Subcutaneous abdominal adipose tissue (tissue), 5 donors: ENCODE measurements at regions not wholly inside any gene's neighbourhood (a gene's known extent, or its start where the extent isn't known, plus 50 kb on each side); places are given as distances from the start of the nearest gene placed in this dataset.

Experiments
- H3K27ac ChIP-seq: one replicate; pipeline ENCODE4 v1.7.0; 2013; ENCODE audit warnings: low read depth, mild to moderate bottlenecking, inconsistent platforms, low read length, moderate library complexity
- H3K27me3 ChIP-seq, 5 donors: one replicate each; pipeline ENCODE4 v1.7.0; 2013; ENCODE audit warnings: low read length in 5 of 5, inconsistent platforms in 1 of 5; ENCODE audit not compliant: control insufficient read depth in 5 of 5, insufficient read depth in 4 of 5
- H3K36me3 ChIP-seq, 5 donors: one replicate each; pipeline ENCODE4 v1.7.0; 2013; ENCODE audit warnings: low read length in 5 of 5; ENCODE audit not compliant: control insufficient read depth in 5 of 5, insufficient read depth in 5 of 5
- H3K4me1 ChIP-seq, 5 donors: one replicate each; pipeline ENCODE4 v1.7.0; 2013; ENCODE audit warnings: low read length in 5 of 5, mild to moderate bottlenecking in 3 of 5, moderate library complexity in 1 of 5; ENCODE audit not compliant: control insufficient read depth in 5 of 5, insufficient read depth in 5 of 5
- H3K4me3 ChIP-seq, 5 donors: one replicate each; pipeline ENCODE4 v1.7.0; 2013; ENCODE audit warnings: low read length in 5 of 5, low read depth in 1 of 5
- H3K9ac ChIP-seq, 5 donors: one replicate each; pipeline ENCODE4 v1.7.0; 2013; ENCODE audit warnings: low read length in 5 of 5, mild to moderate bottlenecking in 4 of 5, moderate library complexity in 3 of 5
- H3K9me3 ChIP-seq, 5 donors: one replicate each; pipeline ENCODE4 v1.7.0; 2013; ENCODE audit warnings: low read length in 5 of 5; ENCODE audit not compliant: control insufficient read depth in 5 of 5
- donor health status: healthy.
- donor health status: healthy.
- donor health status: healthy.
- donor health status: healthy.
- donor health status: healthy.

GRCh38 chr9:6067426-6067825 lies 52.0 kb upstream of the RANBP6 start:
- no peak overlapping the region for H3K4me3 ChIP-seq
- no peaks in the 10 kb centered on the region for H3K36me3 ChIP-seq
- no peak overlapping the region for H3K9ac ChIP-seq
- no peak overlapping the region for H3K27ac ChIP-seq
- H3K9me3 ChIP-seq, result peaks cover 0 to 3% (median 0%) of the 10 kb centered on the region in 5 donors
- H3K4me1 ChIP-seq, result no peaks in the 10 kb centered on the region
- peaks cover 0 to 3% (median 2%) of the 10 kb centered on the region in 5 donors for H3K27me3 ChIP-seq
